GM21447 (cell line): ENCODE measurements at regions not wholly inside any gene's neighbourhood (a gene's known extent, or its start where the extent isn't known, plus 50 kb on each side); places are given as distances from the start of the nearest gene placed in this dataset.

Experiments used
- ATAC-seq: cut with Tn5 transposase; IDR thresholded peaks from one replicate; pipeline ENCODE4 v1.9.1; 2021; ENCODE audit not compliant: unreplicated experiment

- no peak for ATAC-seq
These were observed 266.3 kb downstream of the TPBG start for GRCh38 chr6:82629921-82630320.

GRCh38 chr6:82641677-82642076 lies 278.1 kb downstream of the TPBG start:
- ATAC-seq: no peak

GRCh38 chr6:82645536-82646230 lies 282.1 kb downstream of the TPBG start:
- no peak for ATAC-seq

GRCh38 chr6:82646231-82646615 lies 282.6 kb downstream of the TPBG start:
- no peak for ATAC-seq

GRCh38 chr6:82651845-82652335 lies 288.3 kb downstream of the TPBG start:
- no peak for ATAC-seq

- no peak for ATAC-seq
These were observed 315.6 kb downstream of the TPBG start for GRCh38 chr6:82679232-82679631.

- no peak for ATAC-seq
These were observed 316.6 kb downstream of the TPBG start for GRCh38 chr6:82680192-82680591.

- ATAC-seq: no peak
These were observed 317.6 kb downstream of the TPBG start for GRCh38 chr6:82681119-82681714.

GRCh38 chr6:82686719-82687118 lies 323.1 kb downstream of the TPBG start:
- no peak for ATAC-seq

- no peak for ATAC-seq
These were observed 324.2 kb downstream of the TPBG start for GRCh38 chr6:82687855-82688254.

GRCh38 chr6:82690283-82690682 lies 326.7 kb downstream of the TPBG start:
- no peak for ATAC-seq

- ATAC-seq: no peak
These were observed 328.4 kb downstream of the TPBG start for GRCh38 chr6:82691997-82692396.

- ATAC-seq: no peak
These were observed 329.5 kb downstream of the TPBG start for GRCh38 chr6:82693094-82693493.

- no peak for ATAC-seq
These were observed 337.7 kb downstream of the TPBG start for GRCh38 chr6:82701341-82701740.

- no peak for ATAC-seq
These were observed 339.0 kb downstream of the TPBG start for GRCh38 chr6:82702574-82702973.

GRCh38 chr6:82703230-82703629 lies 339.6 kb downstream of the TPBG start:
- ATAC-seq: no peak

GRCh38 chr6:82704045-82704444 lies 340.4 kb downstream of the TPBG start:
- no peak for ATAC-seq

GRCh38 chr6:82705579-82705978 lies 342.0 kb downstream of the TPBG start:
- ATAC-seq: no peak

GRCh38 chr6:82711105-82711827 lies 347.6 kb downstream of the TPBG start:
- no peak for ATAC-seq

GRCh38 chr6:82711971-82712370 lies 348.4 kb downstream of the TPBG start:
- ATAC-seq: no peak

- no peak for ATAC-seq
These were observed 348.8 kb downstream of the TPBG start for GRCh38 chr6:82712389-82712788.

GRCh38 chr6:82712826-82713225 lies 349.2 kb downstream of the TPBG start:
- no peak for ATAC-seq
